H1 (cell line): ENCODE measurements at regions not wholly inside any gene's neighbourhood (a gene's known extent, or its start where the extent isn't known, plus 50 kb on each side); places are given as distances from the start of the nearest gene placed in this dataset.
A peak's percentile ranks its signal among the peaks of the same experiment; 100 is the strongest.

Experiments
- CTCF ChIA-PET: fragments of 300-600 bp; sonication (Branson Sonifier 250); formaldehyde crosslinking; loops from one replicate; lab custom pipeline; 2021; ENCODE audit not compliant: partially characterized antibody; lab: Charles Lee
- POLR2A ChIA-PET: fragments of 300-600 bp; sonication (Branson Sonifier 250); formaldehyde crosslinking; loops from one replicate; lab custom pipeline; 2021; ENCODE audit warnings: inconsistent platforms; ENCODE audit not compliant: partially characterized antibody; lab: Charles Lee
- DNase-seq, 2 experiments: peaks; one replicate each; pipeline versions ENCODE4 v3.0.0 to v3.0.0-alpha.2; 2010 to 2022; ENCODE audit warnings: low spot score in 2 of 2, low read depth in 1 of 2, mixed read lengths in 1 of 2
- FAIRE-seq: peaks from 2 replicates; lab custom pipeline; 2011; peaks lifted over from hg19 to GRCh38; lab: Jason Lieb, UNC
- H2AFZ ChIP-seq: 2 replicates; pipeline ENCODE4 v1.8.1; 2012; ENCODE audit warnings: low read length, inconsistent platforms
- H2AK5ac ChIP-seq: 2 replicates; pipeline ENCODE4 v1.6.1; 2013; ENCODE audit warnings: low read depth, low read length
- H2BK120ac ChIP-seq: replicated peaks from 2 replicates; pipeline ENCODE3; 2013; ENCODE audit warnings: low read depth, low read length, inconsistent platforms
- H2BK12ac ChIP-seq: 2 replicates; pipeline ENCODE4 v1.6.1; 2013; ENCODE audit warnings: low read depth, low read length
- H2BK15ac ChIP-seq: 2 replicates; pipeline ENCODE4 v1.6.1; 2013; ENCODE audit warnings: low read length
- H2BK20ac ChIP-seq: 2 replicates; pipeline ENCODE4 v1.6.1; 2013; ENCODE audit warnings: low read length
- H2BK5ac ChIP-seq: 2 replicates; pipeline ENCODE4 v1.6.1; 2013; ENCODE audit warnings: low read depth, low read length
- H3K14ac ChIP-seq: 2 replicates; pipeline ENCODE4 v1.6.1; 2013; ENCODE audit warnings: inconsistent platforms; ENCODE audit not compliant: insufficient read length
- H3K18ac ChIP-seq: 2 replicates; pipeline ENCODE4 v1.6.1; 2013; ENCODE audit warnings: low read length; ENCODE audit errors: extremely low read depth
- H3K23ac ChIP-seq: 2 replicates; pipeline ENCODE4 v1.6.1; 2013; ENCODE audit warnings: inconsistent platforms; ENCODE audit not compliant: insufficient read length
- H3K23me2 ChIP-seq: 2 replicates; pipeline ENCODE4 v1.6.1; 2013; ENCODE audit warnings: low read depth, low read length
- H3K27ac ChIP-seq: 2 replicates; pipeline ENCODE4 v1.6.1; 2011; ENCODE audit warnings: low read depth, low read length, inconsistent platforms
- H3K27me3 ChIP-seq, 4 experiments: replicated peaks in 1 of 4; 1 replicate in 1 of 4; 2 replicates in 3 of 4; pipeline versions ENCODE4 v1.6.1 to v1.8.1; 2011 to 2013; ENCODE audit warnings: low read length in 3 of 4, mild to moderate bottlenecking in 3 of 4, inconsistent platforms in 2 of 4, mixed read lengths in 2 of 4, moderate library complexity in 1 of 4; ENCODE audit not compliant: control insufficient read depth in 3 of 4, insufficient read depth in 3 of 4; ENCODE audit errors: extremely low read depth in 1 of 4
- H3K36me3 ChIP-seq, 4 experiments: 2 replicates each; pipeline versions ENCODE4 v1.6.1 to v1.8.1; 2011 to 2013; ENCODE audit warnings: mild to moderate bottlenecking in 4 of 4, low read length in 3 of 4, moderate library complexity in 2 of 4, control low read depth in 1 of 4, inconsistent platforms in 1 of 4; ENCODE audit not compliant: insufficient read depth in 4 of 4, control insufficient read depth in 2 of 4
- H3K4ac ChIP-seq: replicated peaks from 2 replicates; pipeline ENCODE3; 2013; ENCODE audit warnings: low read length, low read depth, mixed read lengths, inconsistent platforms; ENCODE audit not compliant: insufficient read length
- H3K4me1 ChIP-seq, 4 experiments: replicated peaks in 1 of 4; 1 replicate in 1 of 4; 2 replicates in 3 of 4; pipeline versions ENCODE4 v1.6.1 to v1.8.1; 2011 to 2013; ENCODE audit warnings: low read length in 3 of 4, inconsistent platforms in 2 of 4, mixed read lengths in 1 of 4; ENCODE audit not compliant: insufficient read depth in 4 of 4, control insufficient read depth in 3 of 4
- H3K4me2 ChIP-seq, 2 experiments: 2 replicates each; pipeline versions ENCODE4 v1.6.1 to v1.8.1; 2011 to 2013; ENCODE audit warnings: low read depth in 2 of 2, low read length in 2 of 2, control low read depth in 1 of 2, inconsistent platforms in 1 of 2, mild to moderate bottlenecking in 1 of 2; ENCODE audit not compliant: insufficient read depth in 1 of 2
- H3K4me3 ChIP-seq, 4 experiments: fragments of 200-600, 300-600 bp in 1 of 4; sonication (generic), shearing (Covaris generic), sonication (Bioruptor Twin) in 1 of 4; 2 replicates each; pipeline versions ENCODE4 v1.5.1 to v1.8.1; 2011 to 2016; ENCODE audit warnings: low read length in 4 of 4, low read depth in 3 of 4, control low read depth in 2 of 4, inconsistent platforms in 2 of 4, mild to moderate bottlenecking in 2 of 4, mixed read lengths in 1 of 4, moderate library complexity in 1 of 4; ENCODE audit not compliant: insufficient read depth in 2 of 4; ENCODE audit errors: extremely low read depth in 1 of 4
- H3K56ac ChIP-seq: replicated peaks from 2 replicates; pipeline ENCODE3; 2013; ENCODE audit warnings: low read depth, mild to moderate bottlenecking, mixed read lengths, low read length, inconsistent platforms; ENCODE audit not compliant: insufficient read length
- H3K79me1 ChIP-seq: 2 replicates; pipeline ENCODE4 v1.6.1; 2013; ENCODE audit warnings: low read depth, low read length, control low read depth
- H3K79me2 ChIP-seq, 2 experiments: 2 replicates each; pipeline versions ENCODE4 v1.6.1 to v1.8.1; 2012 to 2013; ENCODE audit warnings: low read length in 2 of 2, mild to moderate bottlenecking in 2 of 2, inconsistent platforms in 1 of 2; ENCODE audit not compliant: insufficient read depth in 2 of 2, control insufficient read depth in 1 of 2
- H3K9ac ChIP-seq, 4 experiments: replicated peaks in 1 of 4; 1 replicate in 1 of 4; 2 replicates in 3 of 4; pipeline versions ENCODE4 v1.6.1 to v1.8.1; 2011 to 2013; ENCODE audit warnings: low read depth in 3 of 4, low read length in 3 of 4, control low read depth in 2 of 4, mild to moderate bottlenecking in 2 of 4, moderate library complexity in 2 of 4, inconsistent platforms in 1 of 4; ENCODE audit errors: extremely low read depth in 1 of 4
- H3K9me3 ChIP-seq, 2 experiments: 2 replicates each; pipeline versions ENCODE4 v1.6.1 to v1.8.1; 2012 to 2013; ENCODE audit warnings: mild to moderate bottlenecking in 2 of 2, moderate library complexity in 2 of 2, control low read depth in 1 of 2, inconsistent platforms in 1 of 2, low read depth in 1 of 2, low read length in 1 of 2, mixed read lengths in 1 of 2; ENCODE audit not compliant: insufficient read depth in 2 of 2
- H4K20me1 ChIP-seq, 2 experiments: replicated peaks in 1 of 2; 2 replicates each; pipeline versions ENCODE3 to v1.8.1; 2011 to 2013; ENCODE audit warnings: inconsistent platforms in 2 of 2, low read length in 2 of 2, mild to moderate bottlenecking in 1 of 2; ENCODE audit not compliant: insufficient read depth in 2 of 2, control insufficient read depth in 1 of 2
- H4K5ac ChIP-seq: 2 replicates; pipeline ENCODE4 v1.6.1; 2013; ENCODE audit warnings: low read length, low read depth, mixed read lengths, inconsistent platforms; ENCODE audit not compliant: insufficient read length
- H4K8ac ChIP-seq: 2 replicates; pipeline ENCODE4 v1.8.0; 2013; ENCODE audit warnings: mild to moderate bottlenecking, moderate library complexity, low read length, inconsistent platforms; ENCODE audit not compliant: insufficient read depth; ENCODE audit errors: extremely low read depth
- H4K91ac ChIP-seq: replicated peaks from 2 replicates; pipeline ENCODE3; 2013; ENCODE audit warnings: low read length, mixed read lengths, inconsistent platforms; ENCODE audit not compliant: insufficient read length
- CBX8 ChIP-seq: fragments of 300-800, 300-1000 bp; sonication (generic); IDR thresholded peaks from 2 replicates; pipeline ENCODE4 v1.7.1; 2016; ENCODE audit warnings: low read depth, low read length, borderline replicate concordance
- CHD2 ChIP-seq: IDR thresholded peaks from 2 replicates; pipeline ENCODE4 v1.6.1; 2012; ENCODE audit warnings: low read length, improper control_type of control experiment
- EGR1 ChIP-seq: IDR thresholded peaks from 2 replicates; pipeline ENCODE4 v1.6.1; 2011; ENCODE audit warnings: low read depth, low read length, borderline replicate concordance
- GTF2F1 ChIP-seq: IDR thresholded peaks from 2 replicates; pipeline ENCODE4 v1.6.1; 2012; ENCODE audit warnings: low read depth, low read length, improper control_type of control experiment, borderline replicate concordance
- HDAC6 ChIP-seq: IDR thresholded peaks from one replicate; pipeline ENCODE4 v1.7.1; 2012; ENCODE audit warnings: low read depth, mild to moderate bottlenecking, inconsistent platforms, low read length, moderate library complexity
- JUN ChIP-seq: IDR thresholded peaks from 2 replicates; pipeline ENCODE4 v1.6.1; 2011; ENCODE audit warnings: low read depth, mild to moderate bottlenecking, improper control_type of control experiment, low read length
- POU5F1 ChIP-seq: IDR thresholded peaks from 2 replicates; pipeline ENCODE4 v1.6.1; 2011; ENCODE audit warnings: low read depth, mild to moderate bottlenecking, low read length, moderate library complexity
- RFX5 ChIP-seq: IDR thresholded peaks from 2 replicates; pipeline ENCODE4 v1.6.1; 2011; ENCODE audit warnings: low read depth, low read length, improper control_type of control experiment, borderline replicate concordance
- TEAD4 ChIP-seq: IDR thresholded peaks from 2 replicates; pipeline ENCODE4 v1.6.1; 2012; ENCODE audit warnings: low read depth, low read length, inconsistent platforms, mixed read lengths
- ZNF274 ChIP-seq: IDR thresholded peaks from 2 replicates; pipeline ENCODE4 v1.7.0; 2012; ENCODE audit warnings: low read length, borderline replicate concordance; ENCODE audit errors: extremely low read depth
- WGBS, 2 experiments: shearing (Covaris generic) in 1 of 2; methylation state at CpG; one replicate each; pipeline versions ENCODE4 v1.1.6 to v1.1.7; 2013 to 2015; ENCODE audit warnings: low lambda C conversion rate in 2 of 2, mixed read lengths in 2 of 2, inconsistent platforms in 1 of 2, low coverage in 1 of 2, missing lambda C conversion rate in 1 of 2; ENCODE audit not compliant: insufficient replicate concordance in 2 of 2, insufficient coverage in 1 of 2, insufficient read length in 1 of 2; ENCODE audit errors: extremely low coverage in 1 of 2, missing lambda C conversion rate in 1 of 2; 5-methylcytosine and 5-hydroxymethylcytosine counted together
- TF ChIP-seq, protein P1 (sequence below): IDR thresholded peaks from 2 replicates; pipeline ENCODE4 v1.6.1; 2011; ENCODE audit warnings: low read depth, mild to moderate bottlenecking, low read length; ENCODE audit not compliant: insufficient read depth
- TF ChIP-seq, protein P2 (sequence below): IDR thresholded peaks from 2 replicates; pipeline ENCODE4 v1.6.1; 2012; ENCODE audit warnings: inconsistent platforms
- TF ChIP-seq, protein P3 (sequence below): IDR thresholded peaks from 2 replicates; pipeline ENCODE4 v1.6.1; 2011; ENCODE audit warnings: low read length, improper control_type of control experiment

DNA sequence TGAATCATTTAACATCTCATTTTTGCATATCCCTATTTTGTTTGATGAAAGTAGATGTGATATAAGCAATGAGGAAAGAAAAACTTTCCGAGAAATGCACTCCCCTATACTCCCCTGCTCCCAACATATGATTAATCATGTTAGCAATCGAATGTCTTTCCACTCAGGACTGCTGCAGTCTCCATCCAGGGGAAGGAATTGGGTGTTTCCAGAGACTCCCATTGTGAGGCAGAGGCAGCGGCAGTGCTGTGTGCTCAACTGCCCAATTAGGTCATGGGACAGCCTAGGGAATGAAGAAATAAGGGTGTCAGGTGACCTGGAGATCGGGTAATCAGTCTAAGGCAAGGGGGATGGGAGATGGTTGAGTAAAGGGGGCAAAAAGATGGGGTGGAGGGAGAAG lies 268.6 kb upstream of the MEIS2 start:
- Histone ChIP-seq H3K9me3 (no peaks in the 10 kb centered on the region), H3K79me1 (no peaks in the 10 kb centered on the region), H2BK12ac (no peak overlapping the region), H3K56ac (no peak overlapping the region), H3K4me3 (no peak overlapping the region), H2AFZ (0 out of 2 replicates have a peak overlapping the region, but pooled peaks have one; percentile 64), H3K23ac (no peak overlapping the region), H4K20me1 (no peaks in the 10 kb centered on the region), H3K14ac (no peak overlapping the region), H2BK20ac (no peak overlapping the region), H2AK5ac (no peak overlapping the region), H4K5ac (no peak overlapping the region), H3K27ac (no peak overlapping the region), H3K4me1 (no peaks in the 10 kb centered on the region), H2BK120ac (no peak overlapping the region), H4K8ac (no peak overlapping the region), H3K36me3 (no peaks in the 10 kb centered on the region), H3K4ac (no peak overlapping the region), H4K91ac (no peak overlapping the region), H3K79me2 (no peaks in the 10 kb centered on the region), H3K27me3 (no peaks in the 10 kb centered on the region), H3K9ac (no peak overlapping the region), H2BK15ac (no peak overlapping the region), H3K18ac (no peak overlapping the region), H2BK5ac (no peak overlapping the region), H3K4me2 (no peak overlapping the region), H3K23me2 (no peaks in the 10 kb centered on the region; the same call in 1 of the 2 replicates)
- CTCF ChIA-PET, result no interaction called here
- no peak for FAIRE-seq
- no peak for DNase-seq
- 89% methylated on average over 4 of the region's 4 CpGs; no CpG with 5 or more reads in 1 of the 2 experiments for WGBS, 2 experiments
- POLR2A ChIA-PET, result no interaction called here
- TF ChIP-seq JUN, result no peak
- no peak for TF ChIP-seq ZNF274
- TF ChIP-seq, protein P1, sequence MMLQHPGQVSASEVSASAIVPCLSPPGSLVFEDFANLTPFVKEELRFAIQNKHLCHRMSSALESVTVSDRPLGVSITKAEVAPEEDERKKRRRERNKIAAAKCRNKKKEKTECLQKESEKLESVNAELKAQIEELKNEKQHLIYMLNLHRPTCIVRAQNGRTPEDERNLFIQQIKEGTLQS, result no peak
- no peak for TF ChIP-seq TEAD4
- no peak for TF ChIP-seq CBX8
- no peak for TF ChIP-seq EGR1
- TF ChIP-seq, protein P2, sequence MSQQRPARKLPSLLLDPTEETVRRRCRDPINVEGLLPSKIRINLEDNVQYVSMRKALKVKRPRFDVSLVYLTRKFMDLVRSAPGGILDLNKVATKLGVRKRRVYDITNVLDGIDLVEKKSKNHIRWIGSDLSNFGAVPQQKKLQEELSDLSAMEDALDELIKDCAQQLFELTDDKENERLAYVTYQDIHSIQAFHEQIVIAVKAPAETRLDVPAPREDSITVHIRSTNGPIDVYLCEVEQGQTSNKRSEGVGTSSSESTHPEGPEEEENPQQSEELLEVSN, result no peak
- no peak for TF ChIP-seq GTF2F1
- TF ChIP-seq POU5F1, result no peak
- TF ChIP-seq, protein P3, sequence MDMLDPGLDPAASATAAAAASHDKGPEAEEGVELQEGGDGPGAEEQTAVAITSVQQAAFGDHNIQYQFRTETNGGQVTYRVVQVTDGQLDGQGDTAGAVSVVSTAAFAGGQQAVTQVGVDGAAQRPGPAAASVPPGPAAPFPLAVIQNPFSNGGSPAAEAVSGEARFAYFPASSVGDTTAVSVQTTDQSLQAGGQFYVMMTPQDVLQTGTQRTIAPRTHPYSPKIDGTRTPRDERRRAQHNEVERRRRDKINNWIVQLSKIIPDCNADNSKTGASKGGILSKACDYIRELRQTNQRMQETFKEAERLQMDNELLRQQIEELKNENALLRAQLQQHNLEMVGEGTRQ, result no peak
- TF ChIP-seq RFX5, result no peak
- no peak for TF ChIP-seq HDAC6
- TF ChIP-seq CHD2, result no peak
